Upper lobe of left lung (tissue), 6 donors: ENCODE measurements at regions not wholly inside any gene's neighbourhood (a gene's known extent, or its start where the extent isn't known, plus 50 kb on each side); places are given as distances from the start of the nearest gene placed in this dataset.

Experiments used
- ATAC-seq, 2 donors: fragments of 200-7000 bp; cut with Tn5 transposase; one replicate each; pipeline ENCODE4 v1.9.1; 2022; ENCODE audit warnings: mild to moderate bottlenecking in 2 of 2, moderate library complexity in 2 of 2; ENCODE audit not compliant: low FRiP score in 2 of 2
- DNase-seq, 2 donors: peaks; one replicate each; pipeline ENCODE4 v3.0.0-alpha.2; 2019 to 2020
- H3K27ac ChIP-seq, 4 donors: fragments of 200-600 bp; sonication (generic); one replicate each; pipeline ENCODE4 v1.5.1; 2016 to 2019
- H3K27me3 ChIP-seq, 4 donors: fragments of 200-600 bp; sonication (generic); one replicate each; pipeline ENCODE4 v1.5.1; 2017 to 2019
- H3K36me3 ChIP-seq, 4 donors: fragments of 200-600 bp; sonication (generic); one replicate each; pipeline ENCODE4 v1.5.1; 2016 to 2019
- H3K4me1 ChIP-seq, 4 donors: fragments of 200-600 bp; sonication (generic); one replicate each; pipeline ENCODE4 v1.5.1; 2018 to 2019
- H3K4me3 ChIP-seq, 4 donors: fragments of 200-600 bp; sonication (generic); one replicate each; pipeline ENCODE4 v1.5.1; 2017 to 2019; ENCODE audit warnings: mild to moderate bottlenecking in 2 of 4, moderate library complexity in 1 of 4
- H3K9me3 ChIP-seq, 4 donors: fragments of 200-600 bp; sonication (generic); one replicate each; pipeline ENCODE4 v1.5.1; 2018 to 2019
- EP300 ChIP-seq, 4 donors: sonication (generic); formaldehyde crosslinking; IDR thresholded peaks; one replicate each; pipeline ENCODE4 v1.5.1; 2017; ENCODE audit warnings: antibody characterized with exemption in 4 of 4, control low read depth in 2 of 4
- POLR2A ChIP-seq, 4 donors: fragments of 450-650 bp; IDR thresholded peaks; one replicate each; pipeline ENCODE4 v1.5.1; 2016 to 2017; ENCODE audit warnings: antibody characterized with exemption in 4 of 4, mild to moderate bottlenecking in 2 of 4
- POLR2AphosphoS5 ChIP-seq, 2 donors: sonication (generic); formaldehyde crosslinking; IDR thresholded peaks; one replicate each; pipeline ENCODE4 v1.5.1; 2017; ENCODE audit warnings: antibody characterized with exemption in 2 of 2
- WGBS, 2 donors: methylation state at CpG; one replicate each; pipeline ENCODE4 v1.1.5; 2017 to 2018; 5-methylcytosine and 5-hydroxymethylcytosine counted together
- TF ChIP-seq, protein P1 (sequence below), 6 experiments: fragments of 450-650 bp in 4 of 6; fragments of 200-600 bp in 2 of 6; sonication (generic) in 2 of 6; IDR thresholded peaks; one replicate each; pipeline ENCODE4 v1.5.1; 2016 to 2019; ENCODE audit warnings: antibody characterized with exemption in 6 of 6
- donor health status: DM: no; HTN: no; CAD: no; lungs with moderate emphysema.
- donor health status: DM: no; HTN: yes; CAD: no; lungs with severe emphysema.

DNA sequence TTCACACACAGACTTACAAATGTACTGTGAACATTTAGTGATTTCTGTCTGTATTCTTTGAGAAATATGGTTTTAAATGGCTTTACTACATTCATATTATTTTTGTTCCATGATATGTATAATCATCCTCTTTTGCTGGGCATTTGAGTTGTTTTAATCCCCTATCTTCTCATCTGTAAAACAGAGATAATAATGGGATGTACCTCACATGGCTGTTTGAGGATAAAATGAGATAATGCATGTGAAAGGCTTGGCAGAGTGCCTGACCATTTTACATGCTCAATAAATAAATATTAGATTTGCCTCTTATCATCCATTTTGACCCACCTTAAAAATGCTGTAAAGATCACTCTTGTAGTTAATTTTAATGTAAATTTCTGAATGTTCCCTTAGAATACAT, 197.2 kb downstream of the C1orf94 start:
- Histone ChIP-seq H3K27me3 (no peaks in the 10 kb centered on the region), H3K4me1 (no peaks in the 10 kb centered on the region), H3K4me3 (no peak overlapping the region), H3K27ac (no peak overlapping the region), H3K36me3 (no peaks in the 10 kb centered on the region), H3K9me3 (no peaks in the 10 kb centered on the region)
- ATAC-seq (no peak), DNase-seq (no peak)
- TF ChIP-seq, protein P1, sequence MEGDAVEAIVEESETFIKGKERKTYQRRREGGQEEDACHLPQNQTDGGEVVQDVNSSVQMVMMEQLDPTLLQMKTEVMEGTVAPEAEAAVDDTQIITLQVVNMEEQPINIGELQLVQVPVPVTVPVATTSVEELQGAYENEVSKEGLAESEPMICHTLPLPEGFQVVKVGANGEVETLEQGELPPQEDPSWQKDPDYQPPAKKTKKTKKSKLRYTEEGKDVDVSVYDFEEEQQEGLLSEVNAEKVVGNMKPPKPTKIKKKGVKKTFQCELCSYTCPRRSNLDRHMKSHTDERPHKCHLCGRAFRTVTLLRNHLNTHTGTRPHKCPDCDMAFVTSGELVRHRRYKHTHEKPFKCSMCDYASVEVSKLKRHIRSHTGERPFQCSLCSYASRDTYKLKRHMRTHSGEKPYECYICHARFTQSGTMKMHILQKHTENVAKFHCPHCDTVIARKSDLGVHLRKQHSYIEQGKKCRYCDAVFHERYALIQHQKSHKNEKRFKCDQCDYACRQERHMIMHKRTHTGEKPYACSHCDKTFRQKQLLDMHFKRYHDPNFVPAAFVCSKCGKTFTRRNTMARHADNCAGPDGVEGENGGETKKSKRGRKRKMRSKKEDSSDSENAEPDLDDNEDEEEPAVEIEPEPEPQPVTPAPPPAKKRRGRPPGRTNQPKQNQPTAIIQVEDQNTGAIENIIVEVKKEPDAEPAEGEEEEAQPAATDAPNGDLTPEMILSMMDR (IDR thresholded peaks at IDR 0.05), result no peak
- TF ChIP-seq EP300 (IDR thresholded peaks at IDR 0.05), result no peak
- no peak for TF ChIP-seq POLR2A (IDR thresholded peaks at IDR 0.05)
- no peak for TF ChIP-seq POLR2AphosphoS5 (IDR thresholded peaks at IDR 0.05)

DNA sequence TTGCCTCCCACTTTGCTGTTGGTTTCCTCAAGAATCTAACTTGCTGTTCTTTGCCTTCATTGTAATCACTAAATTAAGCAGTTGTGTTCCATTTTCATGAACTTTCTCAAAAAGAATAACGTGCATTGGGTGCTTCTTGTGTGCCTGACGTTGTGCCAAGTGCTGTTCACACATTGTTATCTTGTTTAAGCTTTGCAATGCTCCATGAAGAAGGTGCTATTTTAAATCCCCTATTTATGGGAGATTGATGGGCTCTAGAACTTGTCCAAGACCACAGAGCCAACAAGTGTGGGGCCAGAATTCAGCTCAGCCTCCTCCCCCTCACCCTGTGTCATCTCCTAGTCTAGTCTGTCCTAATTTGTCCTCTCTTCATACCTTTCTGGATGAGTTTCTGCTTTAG, 199.8 kb downstream of the C1orf94 start:
- DNase-seq (no peak), ATAC-seq (no peak)
- H3K27me3 ChIP-seq, result no peaks in the 10 kb centered on the region
- no peak overlapping the region for H3K27ac ChIP-seq
- no peak overlapping the region for H3K4me3 ChIP-seq
- no peaks in the 10 kb centered on the region for H3K4me1 ChIP-seq
- H3K9me3 ChIP-seq, result no peaks in the 10 kb centered on the region
- 29 to 31% methylated on average over 2 of the region's 2 CpGs for WGBS, 2 donors
- H3K36me3 ChIP-seq, result no peaks in the 10 kb centered on the region
- no peak for TF ChIP-seq EP300 (IDR thresholded peaks at IDR 0.05)
- no peak for TF ChIP-seq POLR2A (IDR thresholded peaks at IDR 0.05)
- TF ChIP-seq, protein P1 (IDR thresholded peaks at IDR 0.05), result no peak
- TF ChIP-seq POLR2AphosphoS5 (IDR thresholded peaks at IDR 0.05), result no peak

DNA sequence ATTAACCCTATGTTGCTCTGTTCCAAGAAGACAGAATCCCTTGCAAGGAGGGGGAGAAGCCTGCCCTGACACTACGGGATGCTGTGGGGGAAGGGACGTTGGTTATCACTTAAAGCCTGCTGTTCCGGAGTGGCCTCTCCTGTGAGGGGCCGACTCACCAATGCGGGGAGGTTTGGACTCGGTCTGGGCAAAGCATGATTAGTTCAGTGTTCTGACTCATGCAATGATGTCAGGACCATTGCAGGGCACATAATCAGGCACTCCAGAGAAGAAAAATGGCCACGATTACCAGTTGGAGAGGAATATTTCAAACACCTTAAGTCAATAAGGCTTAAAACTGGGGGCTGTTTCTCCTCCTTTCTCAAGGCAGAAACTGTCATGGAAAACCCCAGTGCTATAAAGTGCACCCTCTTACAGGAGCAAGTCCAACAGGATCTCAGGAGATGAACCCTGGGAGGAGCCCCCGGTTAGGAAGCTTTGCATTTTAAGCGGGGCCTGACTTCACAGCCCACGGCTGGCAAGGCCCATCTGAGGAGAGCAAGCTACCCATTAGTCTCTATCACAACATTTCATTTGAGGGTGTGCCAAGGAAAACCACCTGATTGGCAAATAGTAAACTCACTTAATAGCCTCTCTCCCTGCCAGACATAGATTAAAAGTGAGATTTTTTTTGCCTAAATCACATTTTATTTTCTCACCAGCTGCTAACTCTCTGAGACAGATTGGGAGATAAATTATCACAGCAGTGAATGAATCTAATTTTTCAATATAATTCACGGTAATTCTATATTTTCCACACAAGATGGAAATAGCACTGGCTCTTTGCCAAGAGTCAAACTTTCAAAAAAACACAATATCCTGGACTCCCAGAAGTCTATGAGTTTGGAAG, 202.5 kb downstream of the C1orf94 start:
- TF ChIP-seq POLR2AphosphoS5 (IDR thresholded peaks at IDR 0.05), result no peak
- TF ChIP-seq, protein P1 (IDR thresholded peaks at IDR 0.05), result no peak
- TF ChIP-seq POLR2A (IDR thresholded peaks at IDR 0.05), result no peak
- no peak for TF ChIP-seq EP300 (IDR thresholded peaks at IDR 0.05)
- no peaks in the 10 kb centered on the region for H3K4me1 ChIP-seq
- DNase-seq, result peak in 1 of 2 donors; percentile 30
- H3K9me3 ChIP-seq, result no peaks in the 10 kb centered on the region
- H3K36me3 ChIP-seq, result no peaks in the 10 kb centered on the region
- H3K4me3 ChIP-seq, result no peak overlapping the region
- no peak overlapping the region for H3K27ac ChIP-seq
- peak in 1 of 2 donors; percentile 10 for ATAC-seq
- 33 to 54% methylated on average over 9 to 11 of the region's 11 CpGs for WGBS, 2 donors
- no peaks in the 10 kb centered on the region for H3K27me3 ChIP-seq

DNA sequence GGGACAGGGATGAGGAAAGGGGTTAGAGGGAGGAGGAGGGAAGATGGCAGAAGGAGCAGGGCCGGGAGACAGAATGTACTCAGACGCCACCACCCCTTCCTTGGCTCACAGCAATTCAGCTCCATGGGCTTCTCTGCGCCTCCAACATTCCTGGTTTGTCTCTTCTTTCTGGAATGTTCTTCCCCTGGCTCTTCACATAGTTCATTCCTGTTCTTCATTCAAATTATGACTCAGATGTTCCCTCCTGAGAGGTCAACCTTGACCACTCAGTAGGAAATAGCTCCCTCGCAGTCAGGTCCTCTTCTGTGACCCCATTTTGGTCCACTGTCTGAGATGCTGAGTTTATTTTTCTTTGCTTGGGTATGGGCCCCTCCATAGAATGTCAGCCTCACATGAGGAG, 203.2 kb downstream of the C1orf94 start:
- Histone ChIP-seq H3K4me1 (no peaks in the 10 kb centered on the region), H3K4me3 (no peak overlapping the region), H3K36me3 (no peaks in the 10 kb centered on the region), H3K27me3 (no peaks in the 10 kb centered on the region), H3K9me3 (no peaks in the 10 kb centered on the region), H3K27ac (no peak overlapping the region)
- DNase-seq (no peak), ATAC-seq (no peak)
- WGBS, 2 donors, result 71 to 81% methylated on average over 4 of the region's 4 CpGs
- TF ChIP-seq EP300 (IDR thresholded peaks at IDR 0.05), result no peak
- no peak for TF ChIP-seq POLR2AphosphoS5 (IDR thresholded peaks at IDR 0.05)
- TF ChIP-seq, protein P1 (IDR thresholded peaks at IDR 0.05), result no peak
- TF ChIP-seq POLR2A (IDR thresholded peaks at IDR 0.05), result no peak
